ENCODE measurements at regions not wholly inside any gene's neighbourhood (a gene's known extent, or its start where the extent isn't known, plus 50 kb on each side); places are given as distances from the start of the nearest gene placed in this dataset.

DNA sequence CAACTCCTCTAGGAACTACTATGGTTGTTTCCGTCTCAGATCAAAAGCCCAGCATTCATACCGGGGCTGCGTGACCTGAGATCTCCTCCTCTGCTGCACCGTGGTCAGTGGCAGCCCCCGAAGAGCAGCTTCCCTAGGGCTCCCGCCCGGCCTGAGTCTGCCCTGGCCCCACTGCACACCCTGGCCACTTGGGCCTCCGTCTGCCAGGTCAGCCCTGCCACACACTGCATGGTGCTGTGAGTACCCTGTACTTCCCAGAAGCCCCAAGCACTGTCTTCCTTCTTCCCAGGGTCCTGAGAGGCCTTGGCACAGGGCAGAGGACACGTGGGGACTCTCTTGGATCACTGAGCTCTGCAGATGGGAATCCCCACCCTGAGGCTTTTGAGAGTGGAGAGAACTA is 81.5 kb upstream of the GPC1 start:
- H3K36me3 ChIP-seq (ENCODE audit: insufficient read depth in 1 of 2, low read depth in 1 of 2): no peaks in the 10 kb centered on the region
- H3K4me1 ChIP-seq: peaks cover under 1% of the 10 kb centered on the region
- no peaks in the 10 kb centered on the region for H3K27me3 ChIP-seq (ENCODE audit: insufficient read depth in 3 of 3, low read length in 2 of 3)
- H3K27ac ChIP-seq: no peak overlapping the region
- TF ChIP-seq, protein P1, sequence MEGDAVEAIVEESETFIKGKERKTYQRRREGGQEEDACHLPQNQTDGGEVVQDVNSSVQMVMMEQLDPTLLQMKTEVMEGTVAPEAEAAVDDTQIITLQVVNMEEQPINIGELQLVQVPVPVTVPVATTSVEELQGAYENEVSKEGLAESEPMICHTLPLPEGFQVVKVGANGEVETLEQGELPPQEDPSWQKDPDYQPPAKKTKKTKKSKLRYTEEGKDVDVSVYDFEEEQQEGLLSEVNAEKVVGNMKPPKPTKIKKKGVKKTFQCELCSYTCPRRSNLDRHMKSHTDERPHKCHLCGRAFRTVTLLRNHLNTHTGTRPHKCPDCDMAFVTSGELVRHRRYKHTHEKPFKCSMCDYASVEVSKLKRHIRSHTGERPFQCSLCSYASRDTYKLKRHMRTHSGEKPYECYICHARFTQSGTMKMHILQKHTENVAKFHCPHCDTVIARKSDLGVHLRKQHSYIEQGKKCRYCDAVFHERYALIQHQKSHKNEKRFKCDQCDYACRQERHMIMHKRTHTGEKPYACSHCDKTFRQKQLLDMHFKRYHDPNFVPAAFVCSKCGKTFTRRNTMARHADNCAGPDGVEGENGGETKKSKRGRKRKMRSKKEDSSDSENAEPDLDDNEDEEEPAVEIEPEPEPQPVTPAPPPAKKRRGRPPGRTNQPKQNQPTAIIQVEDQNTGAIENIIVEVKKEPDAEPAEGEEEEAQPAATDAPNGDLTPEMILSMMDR (IDR thresholded peaks at IDR 0.05): no peak
- ATAC-seq (no peak), DNase-seq (no peak)
- intact Hi-C loops (cut with DNase I): no loop called here
- H3K4me3 ChIP-seq: no peak overlapping the region
- H3K9me3 ChIP-seq: no peaks in the 10 kb centered on the region
- 80 to 89% (median 84%) methylated on average over 8 to 9 of the region's 9 CpGs for WGBS, 3 donors

DNA sequence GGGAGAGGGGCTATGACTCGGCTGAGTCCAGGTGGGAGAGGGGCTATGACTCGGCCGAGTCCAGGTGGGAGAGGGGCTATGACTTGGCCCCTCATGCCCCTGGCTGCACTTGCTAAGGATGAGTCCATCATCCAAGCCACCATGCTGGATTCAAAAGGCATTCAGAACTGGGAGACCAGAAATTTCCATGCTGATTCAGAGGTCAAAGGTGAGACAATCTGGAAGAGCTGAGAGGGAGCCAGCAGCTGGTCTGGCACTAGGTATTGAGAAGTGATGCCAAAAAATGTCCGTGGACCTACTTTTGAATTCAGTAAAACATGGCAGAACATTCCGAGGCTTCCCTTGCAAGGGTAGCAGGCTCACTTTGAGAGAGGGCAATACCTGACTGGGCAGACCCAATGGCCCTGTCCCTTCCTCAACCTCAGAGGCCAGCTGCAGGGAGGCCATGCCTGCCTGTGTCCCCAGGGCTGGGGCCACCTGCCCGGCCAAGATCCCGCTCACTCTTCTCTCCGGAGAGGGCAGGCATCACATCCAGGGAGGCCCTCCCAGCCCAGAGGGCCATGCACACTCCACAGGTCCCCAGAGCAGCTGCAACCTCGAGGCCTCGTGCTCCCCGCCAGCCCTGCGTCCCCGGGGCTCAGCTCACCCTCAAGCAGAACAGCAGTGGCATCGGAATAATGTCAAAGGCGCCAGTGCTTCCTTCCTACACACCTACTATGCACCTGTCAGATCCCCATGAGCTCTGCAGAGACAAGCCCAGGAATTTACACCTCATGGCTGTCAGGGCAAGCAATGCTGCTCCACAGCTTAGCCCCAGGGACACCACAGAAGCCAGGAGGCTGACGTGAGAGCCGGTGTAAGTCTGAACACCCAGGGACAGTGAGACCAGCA is 80.2 kb upstream of the GPC1 start:
- Histone ChIP-seq H3K4me3 (no peak overlapping the region), H3K27ac (no peak overlapping the region), H3K4me1 (no peaks in the 10 kb centered on the region), H3K9me3 (peaks cover 3% of the 10 kb centered on the region), H3K36me3 (ENCODE audit: insufficient read depth in 1 of 2, low read depth in 1 of 2) (no peaks in the 10 kb centered on the region), H3K27me3 (ENCODE audit: insufficient read depth in 3 of 3, low read length in 2 of 3) (no peaks in the 10 kb centered on the region)
- 56 to 68% (median 64%) methylated on average over 16 to 17 of the region's 17 CpGs for WGBS, 3 donors
- TF ChIP-seq, protein P1 (IDR thresholded peaks at IDR 0.05): no peak
- no peak for DNase-seq
- peak in 2 of 4 donors; percentile 55 to 56 for ATAC-seq
- intact Hi-C loops (cut with DNase I): no loop called here

DNA sequence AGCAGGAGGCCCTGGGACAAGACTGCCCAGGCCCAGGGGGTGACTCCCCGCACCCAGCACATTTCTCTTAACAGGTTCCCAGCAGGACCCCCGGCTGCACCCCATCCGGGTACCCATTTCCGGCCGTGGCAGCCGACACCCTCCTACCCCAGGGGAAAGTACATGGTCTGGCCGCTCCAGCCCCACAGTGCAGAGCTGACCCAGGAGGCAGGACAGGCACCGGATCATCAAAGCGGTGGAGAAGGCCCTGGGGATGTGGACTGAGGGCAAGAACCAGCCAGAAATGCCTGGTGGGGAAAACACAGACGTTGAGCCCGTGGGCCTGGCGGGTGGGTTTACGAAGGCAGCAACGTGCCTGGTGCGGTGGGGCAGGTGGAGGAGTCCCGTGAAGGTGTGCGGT is 79.5 kb upstream of the GPC1 start:
- Histone ChIP-seq H3K4me3 (no peak overlapping the region), H3K9me3 (peaks cover 9% of the 10 kb centered on the region), H3K27ac (no peak overlapping the region), H3K4me1 (no peaks in the 10 kb centered on the region), H3K36me3 (ENCODE audit: insufficient read depth in 1 of 2, low read depth in 1 of 2) (no peaks in the 10 kb centered on the region), H3K27me3 (ENCODE audit: insufficient read depth in 3 of 3, low read length in 2 of 3) (no peaks in the 10 kb centered on the region)
- TF ChIP-seq, protein P1 (IDR thresholded peaks at IDR 0.05): no peak
- intact Hi-C loops (cut with DNase I): no loop called here
- WGBS, 3 donors: 90 to 92% (median 91%) methylated on average over 17 of the region's 17 CpGs
- no peak for ATAC-seq
- no peak for DNase-seq

DNA sequence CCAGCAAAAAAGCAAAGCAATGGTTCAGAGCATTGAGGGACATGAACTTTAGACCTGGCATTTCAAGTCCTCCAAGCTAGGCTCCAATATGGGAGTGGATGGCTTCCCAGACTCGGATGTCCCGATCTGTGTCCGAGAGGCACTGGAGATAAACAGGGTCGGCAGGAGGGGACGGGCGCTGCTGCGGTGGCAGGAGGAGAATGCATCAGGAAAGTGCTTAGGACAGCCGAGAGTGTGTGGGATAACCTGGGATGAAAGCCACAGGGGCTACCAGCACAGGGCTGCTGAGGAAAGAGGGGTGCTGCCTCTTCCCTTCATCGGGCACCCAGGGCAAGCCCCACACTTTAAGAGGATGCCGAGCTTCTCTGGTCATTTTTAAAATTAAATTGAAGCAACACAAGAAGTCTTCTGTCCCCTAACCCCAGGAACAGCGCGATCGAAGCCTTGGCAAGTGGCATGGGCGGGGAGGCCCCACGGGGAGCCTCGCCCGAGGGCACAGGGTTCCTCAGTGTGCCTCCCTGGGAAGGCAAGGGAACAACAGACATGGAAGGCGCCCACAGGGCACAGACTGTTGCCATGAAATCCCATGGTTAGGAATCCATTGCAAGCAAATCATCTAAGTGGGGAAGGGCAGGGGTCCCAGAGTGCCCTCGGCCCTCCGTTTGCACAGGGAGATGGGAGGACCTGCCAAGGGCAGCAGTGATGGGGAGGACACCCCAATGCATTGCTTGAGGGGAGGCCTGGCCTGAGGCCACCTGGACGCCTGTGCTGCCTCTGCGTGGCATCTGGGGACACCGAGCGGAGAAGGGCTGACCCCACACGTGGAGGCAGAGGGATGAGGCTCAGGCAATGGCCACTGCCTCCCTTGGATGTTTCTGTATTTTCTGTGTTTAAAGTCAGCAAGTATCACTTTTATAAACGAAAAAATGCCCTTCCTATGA is 78.5 kb upstream of the GPC1 start:
- no peak overlapping the region for H3K27ac ChIP-seq
- TF ChIP-seq, protein P1 (IDR thresholded peaks at IDR 0.05): no peak
- no peaks in the 10 kb centered on the region for H3K27me3 ChIP-seq (ENCODE audit: insufficient read depth in 3 of 3, low read length in 2 of 3)
- no peaks in the 10 kb centered on the region for H3K36me3 ChIP-seq (ENCODE audit: insufficient read depth in 1 of 2, low read depth in 1 of 2)
- H3K4me3 ChIP-seq: no peak overlapping the region
- ATAC-seq (no peak), DNase-seq (no peak)
- H3K9me3 ChIP-seq: peaks cover 12% of the 10 kb centered on the region
- no peaks in the 10 kb centered on the region for H3K4me1 ChIP-seq
- intact Hi-C loops (cut with DNase I): no loop called here
- 87 to 90% (median 89%) methylated on average over 26 of the region's 26 CpGs for WGBS, 3 donors
